ENCODE measurements at regions not wholly inside any gene's neighbourhood (a gene's known extent, or its start where the extent isn't known, plus 50 kb on each side); places are given as distances from the start of the nearest gene placed in this dataset.

DNA sequence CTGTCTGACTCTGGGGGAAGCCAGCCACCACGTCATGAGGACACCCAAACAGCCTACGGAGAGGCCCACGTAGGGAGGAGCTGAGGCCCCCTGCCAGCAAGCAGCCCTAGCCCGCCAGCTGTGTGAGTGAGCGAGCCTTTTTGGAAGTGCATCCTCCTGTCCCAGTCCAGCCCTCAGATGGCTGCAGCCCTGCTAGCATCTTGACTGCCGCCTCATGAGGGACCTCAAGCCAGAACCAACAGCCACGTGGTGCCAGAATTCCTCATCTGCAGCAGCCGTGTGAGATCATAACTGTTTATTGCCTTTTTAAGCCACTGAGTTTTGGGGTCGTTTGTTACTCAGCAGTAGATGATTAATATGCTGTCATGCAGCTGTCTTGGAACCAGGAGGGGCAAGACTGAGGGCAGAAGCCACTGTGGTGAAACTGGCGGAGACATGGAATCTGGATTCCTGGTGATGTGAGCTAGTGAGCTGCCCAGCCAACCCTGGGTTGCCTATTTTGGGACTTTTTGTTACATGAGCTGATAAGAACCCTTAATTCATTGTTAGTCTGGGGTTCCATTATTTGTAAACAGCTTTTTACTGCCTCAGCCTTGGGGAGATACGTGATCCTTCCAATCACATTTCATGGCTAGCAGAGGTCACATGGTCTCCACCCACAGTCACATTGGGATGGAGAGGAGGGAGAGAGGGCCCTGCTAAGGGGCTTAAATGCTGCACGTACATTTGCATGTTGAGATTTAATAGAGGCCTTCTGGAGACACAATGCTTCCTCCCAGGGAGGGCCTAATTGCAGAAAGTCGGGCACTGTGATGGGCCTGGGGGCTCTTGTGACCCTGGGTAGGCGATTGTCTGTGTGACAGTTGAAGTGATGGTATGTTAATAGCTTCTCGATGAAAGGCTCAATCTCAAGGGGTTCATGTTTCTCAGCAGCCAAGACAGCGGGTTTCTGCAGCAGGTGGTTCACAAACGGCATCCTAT is 73.8 kb downstream of the RPLP1 start:
- Histone ChIP-seq H3K9ac (ENCODE audit: low read length) (no peak overlapping the region), H3K9me2 (replicated peaks; ENCODE audit: insufficient read depth, low read length) (no peaks in the 10 kb centered on the region), H4K20me1 (ENCODE audit: insufficient read depth, low read length) (no peaks in the 10 kb centered on the region), H3K4me2 (ENCODE audit: low read depth, low read length) (no peak overlapping the region), H3K9me3 (replicated peaks; ENCODE audit: insufficient read depth, low read length) (no peaks in the 10 kb centered on the region), H3K4me3 (ENCODE audit: low read length) (no peak overlapping the region), H3K4me1 (ENCODE audit: low read length) (no peaks in the 10 kb centered on the region), H2AFZ (ENCODE audit: low read length) (no peak overlapping the region), H3K79me2 (ENCODE audit: low read length) (no peaks in the 10 kb centered on the region), H3K36me3 (replicated peaks; ENCODE audit: insufficient read depth, low read length) (no peaks in the 10 kb centered on the region), H3F3A (ENCODE audit: insufficient read depth, low read length) (no peaks in the 10 kb centered on the region), H3K27me3 (replicated peaks; ENCODE audit: insufficient read depth, low read length) (no peaks in the 10 kb centered on the region), H3K27ac (ENCODE audit: low read length) (no peak overlapping the region)
- DNase-seq: no peak
- TF ChIP-seq EZH2 (optimal IDR thresholded peaks at IDR 0.05; ENCODE audit: low read depth, low read length) (no peak), EZH2phosphoT487 (IDR thresholded peaks at IDR 0.05; ENCODE audit: low read length) (no peak)
- TF ChIP-seq, protein P1, sequence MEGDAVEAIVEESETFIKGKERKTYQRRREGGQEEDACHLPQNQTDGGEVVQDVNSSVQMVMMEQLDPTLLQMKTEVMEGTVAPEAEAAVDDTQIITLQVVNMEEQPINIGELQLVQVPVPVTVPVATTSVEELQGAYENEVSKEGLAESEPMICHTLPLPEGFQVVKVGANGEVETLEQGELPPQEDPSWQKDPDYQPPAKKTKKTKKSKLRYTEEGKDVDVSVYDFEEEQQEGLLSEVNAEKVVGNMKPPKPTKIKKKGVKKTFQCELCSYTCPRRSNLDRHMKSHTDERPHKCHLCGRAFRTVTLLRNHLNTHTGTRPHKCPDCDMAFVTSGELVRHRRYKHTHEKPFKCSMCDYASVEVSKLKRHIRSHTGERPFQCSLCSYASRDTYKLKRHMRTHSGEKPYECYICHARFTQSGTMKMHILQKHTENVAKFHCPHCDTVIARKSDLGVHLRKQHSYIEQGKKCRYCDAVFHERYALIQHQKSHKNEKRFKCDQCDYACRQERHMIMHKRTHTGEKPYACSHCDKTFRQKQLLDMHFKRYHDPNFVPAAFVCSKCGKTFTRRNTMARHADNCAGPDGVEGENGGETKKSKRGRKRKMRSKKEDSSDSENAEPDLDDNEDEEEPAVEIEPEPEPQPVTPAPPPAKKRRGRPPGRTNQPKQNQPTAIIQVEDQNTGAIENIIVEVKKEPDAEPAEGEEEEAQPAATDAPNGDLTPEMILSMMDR (IDR thresholded peaks at IDR 0.05; ENCODE audit: low read length): no peak

DNA sequence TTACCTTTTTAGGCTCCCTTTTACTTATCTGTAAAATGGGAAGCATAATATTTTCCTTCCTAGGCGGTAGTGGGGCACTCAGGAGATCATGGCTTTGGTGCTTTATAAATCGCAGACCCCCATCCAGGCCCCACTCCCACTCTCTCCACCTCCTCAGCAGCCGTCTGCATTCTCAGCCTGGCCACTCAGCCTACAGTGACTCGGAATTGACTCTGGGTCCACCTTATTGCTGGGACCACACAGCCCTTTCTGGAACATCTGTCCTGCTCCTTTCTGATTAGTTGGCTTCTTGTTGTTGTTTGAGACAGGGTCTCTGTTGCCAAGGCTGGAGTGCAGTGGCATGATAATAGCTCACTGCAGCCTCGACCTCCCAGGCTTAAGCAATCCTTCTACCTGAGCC is 76.5 kb downstream of the RPLP1 start:
- Histone ChIP-seq H3K9ac (ENCODE audit: low read length) (no peak overlapping the region), H4K20me1 (ENCODE audit: insufficient read depth, low read length) (no peaks in the 10 kb centered on the region), H3K79me2 (ENCODE audit: low read length) (no peaks in the 10 kb centered on the region), H3K27me3 (replicated peaks; ENCODE audit: insufficient read depth, low read length) (no peaks in the 10 kb centered on the region), H3F3A (ENCODE audit: insufficient read depth, low read length) (no peaks in the 10 kb centered on the region), H3K4me1 (ENCODE audit: low read length) (no peaks in the 10 kb centered on the region), H3K4me2 (ENCODE audit: low read depth, low read length) (no peak overlapping the region), H2AFZ (ENCODE audit: low read length) (no peak overlapping the region), H3K27ac (ENCODE audit: low read length) (no peak overlapping the region), H3K4me3 (ENCODE audit: low read length) (no peak overlapping the region), H3K9me2 (replicated peaks; ENCODE audit: insufficient read depth, low read length) (no peaks in the 10 kb centered on the region), H3K9me3 (replicated peaks; ENCODE audit: insufficient read depth, low read length) (no peaks in the 10 kb centered on the region), H3K36me3 (replicated peaks; ENCODE audit: insufficient read depth, low read length) (no peaks in the 10 kb centered on the region)
- TF ChIP-seq, protein P1 (IDR thresholded peaks at IDR 0.05; ENCODE audit: low read length): no peak
- no peak for TF ChIP-seq EZH2 (optimal IDR thresholded peaks at IDR 0.05; ENCODE audit: low read depth, low read length)
- TF ChIP-seq EZH2phosphoT487 (IDR thresholded peaks at IDR 0.05; ENCODE audit: low read length): no peak
- no peak for DNase-seq

DNA sequence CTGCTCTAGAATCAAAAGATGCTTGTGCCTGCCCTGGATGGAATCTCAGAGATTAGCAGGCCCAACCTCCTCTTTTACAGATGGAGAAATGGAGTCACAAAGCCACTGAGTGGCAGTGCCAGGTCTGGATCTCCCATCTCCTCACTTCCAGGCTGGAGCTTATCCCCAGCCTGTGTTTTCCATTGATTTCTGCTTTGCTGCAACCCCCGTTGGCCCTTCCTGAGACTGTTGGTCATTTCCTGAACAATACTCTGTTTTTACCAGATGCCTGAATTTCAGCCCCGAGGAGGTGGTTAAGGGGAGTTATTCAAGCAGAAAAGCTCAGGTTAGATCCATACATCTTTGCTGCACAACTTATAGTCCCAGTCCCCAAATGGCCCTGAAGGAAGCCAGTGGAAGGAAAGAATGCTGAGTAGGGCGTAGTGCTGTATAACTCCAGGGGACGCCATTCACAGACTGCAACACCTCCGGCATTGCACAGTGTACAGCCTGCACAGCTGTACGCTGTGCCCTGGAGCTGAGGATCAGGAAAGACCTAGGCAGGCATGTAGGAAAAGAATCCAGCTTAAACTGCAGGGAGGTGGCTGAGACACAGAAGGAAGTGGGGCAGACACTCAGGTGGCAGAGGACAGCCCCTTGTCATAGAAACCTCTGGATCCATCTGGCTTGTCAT is 77.5 kb downstream of the RPLP1 start:
- no peaks in the 10 kb centered on the region for H4K20me1 ChIP-seq (ENCODE audit: insufficient read depth, low read length)
- H3K9ac ChIP-seq (ENCODE audit: low read length): no peak overlapping the region
- H3K4me1 ChIP-seq (ENCODE audit: low read length): no peaks in the 10 kb centered on the region
- DNase-seq: no peak
- no peak overlapping the region for H3K4me2 ChIP-seq (ENCODE audit: low read depth, low read length)
- no peaks in the 10 kb centered on the region for H3K9me3 ChIP-seq (replicated peaks; ENCODE audit: insufficient read depth, low read length)
- no peak overlapping the region for H3K4me3 ChIP-seq (ENCODE audit: low read length)
- H3K79me2 ChIP-seq (ENCODE audit: low read length): no peaks in the 10 kb centered on the region
- no peaks in the 10 kb centered on the region for H3K36me3 ChIP-seq (replicated peaks; ENCODE audit: insufficient read depth, low read length)
- no peaks in the 10 kb centered on the region for H3F3A ChIP-seq (ENCODE audit: insufficient read depth, low read length)
- no peaks in the 10 kb centered on the region for H3K9me2 ChIP-seq (replicated peaks; ENCODE audit: insufficient read depth, low read length)
- no peak overlapping the region for H3K27ac ChIP-seq (ENCODE audit: low read length)
- TF ChIP-seq EZH2phosphoT487 (IDR thresholded peaks at IDR 0.05; ENCODE audit: low read length): no peak
- TF ChIP-seq EZH2 (optimal IDR thresholded peaks at IDR 0.05; ENCODE audit: low read depth, low read length): no peak
- TF ChIP-seq, protein P1 (IDR thresholded peaks at IDR 0.05; ENCODE audit: low read length): no peak
- no peak overlapping the region for H2AFZ ChIP-seq (ENCODE audit: low read length)
- H3K27me3 ChIP-seq (replicated peaks; ENCODE audit: insufficient read depth, low read length): no peaks in the 10 kb centered on the region

Data from MM.1S (cell line).